Astrocyte (in vitro differentiated cells and primary cell): ENCODE measurements at regions not wholly inside any gene's neighbourhood (a gene's known extent, or its start where the extent isn't known, plus 50 kb on each side); places are given as distances from the start of the nearest gene placed in this dataset.

ENCODE experiments used
- DNase-seq: peaks from one replicate; pipeline ENCODE4 v3.0.0-alpha.2; 2010; ENCODE audit warnings: low read depth
- FAIRE-seq: peaks from 2 replicates; lab custom pipeline; 2011; peaks lifted over from hg19 to GRCh38; lab: Jason Lieb, UNC
- H2AFZ ChIP-seq: 2 replicates; pipeline ENCODE4 v1.6.0; 2012; ENCODE audit warnings: low read depth, low read length, inconsistent platforms
- H3K27ac ChIP-seq: 2 replicates; pipeline ENCODE4 v1.5.1; 2011; ENCODE audit warnings: low read depth, low read length, inconsistent platforms
- H3K27me3 ChIP-seq: 2 replicates; pipeline ENCODE4 v1.6.0; 2011; ENCODE audit warnings: low read length, inconsistent platforms; ENCODE audit not compliant: insufficient read depth
- H3K36me3 ChIP-seq: 2 replicates; pipeline ENCODE4 v1.5.1; 2011; ENCODE audit warnings: low read length, inconsistent platforms; ENCODE audit not compliant: insufficient read depth
- H3K4me1 ChIP-seq: 2 replicates; pipeline ENCODE4 v1.5.1; 2011; ENCODE audit warnings: low read length, inconsistent platforms; ENCODE audit not compliant: insufficient read depth
- H3K4me2 ChIP-seq: 2 replicates; pipeline ENCODE4 v1.6.0; 2012; ENCODE audit warnings: low read length, inconsistent platforms
- H3K4me3 ChIP-seq: 2 replicates; pipeline ENCODE4 v1.5.1; 2011; ENCODE audit warnings: low read depth, mild to moderate bottlenecking, low read length, inconsistent platforms; ENCODE audit not compliant: insufficient read depth
- H3K79me2 ChIP-seq: 2 replicates; pipeline ENCODE4 v1.6.0; 2012; ENCODE audit warnings: mild to moderate bottlenecking, low read length, inconsistent platforms; ENCODE audit not compliant: insufficient read depth
- H3K9ac ChIP-seq: 2 replicates; pipeline ENCODE4 v1.6.0; 2012; ENCODE audit warnings: mild to moderate bottlenecking, low read length, inconsistent platforms
- H3K9me3 ChIP-seq: 2 replicates; pipeline ENCODE4 v1.5.1; 2012; ENCODE audit warnings: low read depth, mild to moderate bottlenecking, low read length, inconsistent platforms; ENCODE audit not compliant: insufficient read depth
- H4K20me1 ChIP-seq: 2 replicates; pipeline ENCODE4 v1.6.0; 2012; ENCODE audit warnings: low read length, inconsistent platforms; ENCODE audit not compliant: insufficient read depth
- H3K27ac Mint-ChIP-seq: one replicate; pipeline ENCODE4 v1.8.0; 2021; ENCODE audit warnings: mild to moderate bottlenecking, mixed read lengths; ENCODE audit not compliant: unreplicated experiment
- H3K27me3 Mint-ChIP-seq: one replicate; pipeline ENCODE4 v1.8.0; 2021; ENCODE audit warnings: low read depth, mixed read lengths; ENCODE audit not compliant: unreplicated experiment
- H3K36me3 Mint-ChIP-seq: one replicate; pipeline ENCODE4 v1.8.0; 2021; ENCODE audit warnings: low read depth, mixed read lengths; ENCODE audit not compliant: unreplicated experiment
- H3K4me1 Mint-ChIP-seq: one replicate; pipeline ENCODE4 v1.8.0; 2021; ENCODE audit warnings: low read depth, mixed read lengths; ENCODE audit not compliant: unreplicated experiment
- H3K4me3 Mint-ChIP-seq: one replicate; pipeline ENCODE4 v1.8.0; 2021; ENCODE audit warnings: mild to moderate bottlenecking, moderate library complexity, mixed read lengths; ENCODE audit not compliant: unreplicated experiment
- H3K9me3 Mint-ChIP-seq: one replicate; pipeline ENCODE4 v1.8.0; 2021; ENCODE audit warnings: mild to moderate bottlenecking, mixed read lengths; ENCODE audit not compliant: unreplicated experiment
- EZH2 ChIP-seq: IDR thresholded peaks from 2 replicates; pipeline ENCODE4 v1.6.1; 2012; ENCODE audit warnings: mild to moderate bottlenecking, low read length, inconsistent platforms; ENCODE audit not compliant: insufficient read depth
- TF ChIP-seq, protein P1 (sequence below): IDR thresholded peaks from 2 replicates; pipeline ENCODE4 v1.5.1; 2011; ENCODE audit warnings: low read depth, mild to moderate bottlenecking, inconsistent platforms, low read length, moderate library complexity; ENCODE audit not compliant: insufficient read depth

- Mint-ChIP-seq H3K4me1 (peaks cover 5% of the 10 kb centered on the region), H3K27ac (peak overlapping the region; percentile 2), H3K36me3 (no peaks in the 10 kb centered on the region), H3K9me3 (peaks cover 9% of the 10 kb centered on the region), H3K4me3 (no peak overlapping the region), H3K27me3 (no peaks in the 10 kb centered on the region)
- Histone ChIP-seq H3K4me2 (no peak overlapping the region), H4K20me1 (no peaks in the 10 kb centered on the region), H3K9ac (no peak overlapping the region), H3K4me1 (no peaks in the 10 kb centered on the region), H3K36me3 (no peaks in the 10 kb centered on the region), H2AFZ (no peak overlapping the region), H3K27me3 (no peaks in the 10 kb centered on the region), H3K9me3 (peaks cover 3% of the 10 kb centered on the region), H3K4me3 (no peak overlapping the region), H3K27ac (no peak overlapping the region), H3K79me2 (no peaks in the 10 kb centered on the region)
- DNase-seq (no peak), FAIRE-seq (no peak)
- TF ChIP-seq EZH2, result no peak
- TF ChIP-seq, protein P1, sequence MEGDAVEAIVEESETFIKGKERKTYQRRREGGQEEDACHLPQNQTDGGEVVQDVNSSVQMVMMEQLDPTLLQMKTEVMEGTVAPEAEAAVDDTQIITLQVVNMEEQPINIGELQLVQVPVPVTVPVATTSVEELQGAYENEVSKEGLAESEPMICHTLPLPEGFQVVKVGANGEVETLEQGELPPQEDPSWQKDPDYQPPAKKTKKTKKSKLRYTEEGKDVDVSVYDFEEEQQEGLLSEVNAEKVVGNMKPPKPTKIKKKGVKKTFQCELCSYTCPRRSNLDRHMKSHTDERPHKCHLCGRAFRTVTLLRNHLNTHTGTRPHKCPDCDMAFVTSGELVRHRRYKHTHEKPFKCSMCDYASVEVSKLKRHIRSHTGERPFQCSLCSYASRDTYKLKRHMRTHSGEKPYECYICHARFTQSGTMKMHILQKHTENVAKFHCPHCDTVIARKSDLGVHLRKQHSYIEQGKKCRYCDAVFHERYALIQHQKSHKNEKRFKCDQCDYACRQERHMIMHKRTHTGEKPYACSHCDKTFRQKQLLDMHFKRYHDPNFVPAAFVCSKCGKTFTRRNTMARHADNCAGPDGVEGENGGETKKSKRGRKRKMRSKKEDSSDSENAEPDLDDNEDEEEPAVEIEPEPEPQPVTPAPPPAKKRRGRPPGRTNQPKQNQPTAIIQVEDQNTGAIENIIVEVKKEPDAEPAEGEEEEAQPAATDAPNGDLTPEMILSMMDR, result no peak
These were observed 604.0 kb downstream of the HS3ST4 start for GRCh38 chr16:26295625-26296304.

- no peak overlapping the region for H3K27ac Mint-ChIP-seq
- no peak overlapping the region for H3K4me3 Mint-ChIP-seq
- Histone ChIP-seq H3K4me1 (no peaks in the 10 kb centered on the region), H3K9me3 (peaks cover 3% of the 10 kb centered on the region), H2AFZ (no peak overlapping the region), H3K4me2 (no peak overlapping the region), H4K20me1 (no peaks in the 10 kb centered on the region), H3K9ac (no peak overlapping the region), H3K4me3 (no peak overlapping the region), H3K27ac (no peak overlapping the region), H3K27me3 (no peaks in the 10 kb centered on the region), H3K79me2 (no peaks in the 10 kb centered on the region), H3K36me3 (no peaks in the 10 kb centered on the region)
- H3K4me1 Mint-ChIP-seq, result no peaks in the 10 kb centered on the region
- FAIRE-seq (no peak), DNase-seq (no peak)
- H3K36me3 Mint-ChIP-seq, result no peaks in the 10 kb centered on the region
- H3K9me3 Mint-ChIP-seq, result peaks cover 3% of the 10 kb centered on the region
- TF ChIP-seq, protein P1, result no peak
- no peak for TF ChIP-seq EZH2
- no peaks in the 10 kb centered on the region for H3K27me3 Mint-ChIP-seq
These were observed 609.8 kb downstream of the HS3ST4 start for GRCh38 chr16:26301516-26301915.
